Stimulated activated CD4-positive, alpha-beta T cell treated with anti-CD3 and anti-CD28 coated beads, Interleukin-15, amount 100 ng/mL, for 48 hours (primary cell): ENCODE measurements at regions not wholly inside any gene's neighbourhood (a gene's known extent, or its start where the extent isn't known, plus 50 kb on each side); places are given as distances from the start of the nearest gene placed in this dataset.
"Not testable (repeated sequence)": the region's sequence is repeated elsewhere in the genome, so short reads cannot be mapped to it uniquely, and the experiment has no call there.

ENCODE experiments used
- DNase-seq, 2 donors: peaks; one replicate each; pipeline ENCODE4 v3.0.0-alpha.2; 2020; ENCODE audit warnings: low read depth in 2 of 2

DNA sequence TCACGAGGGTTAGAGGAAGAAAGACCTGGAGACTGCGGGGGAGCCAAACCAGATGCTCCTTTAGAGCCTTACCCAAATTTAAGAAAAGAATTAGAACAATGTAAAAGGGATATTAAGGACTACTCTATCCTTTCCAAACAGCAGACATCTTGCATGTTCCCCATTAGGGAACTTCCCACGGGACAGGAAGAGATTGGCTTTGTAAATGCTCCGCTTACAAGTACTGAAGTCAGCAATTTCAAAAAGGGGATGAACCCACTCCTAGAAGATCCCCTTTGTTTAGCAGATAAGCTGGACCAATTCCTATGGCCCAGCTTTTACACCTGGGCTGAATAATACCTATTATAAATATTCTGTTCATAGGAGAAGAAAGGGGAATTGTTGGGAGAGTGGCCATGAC lies 74.2 kb downstream of the APOBEC1 start:
- no peak for DNase-seq

DNA sequence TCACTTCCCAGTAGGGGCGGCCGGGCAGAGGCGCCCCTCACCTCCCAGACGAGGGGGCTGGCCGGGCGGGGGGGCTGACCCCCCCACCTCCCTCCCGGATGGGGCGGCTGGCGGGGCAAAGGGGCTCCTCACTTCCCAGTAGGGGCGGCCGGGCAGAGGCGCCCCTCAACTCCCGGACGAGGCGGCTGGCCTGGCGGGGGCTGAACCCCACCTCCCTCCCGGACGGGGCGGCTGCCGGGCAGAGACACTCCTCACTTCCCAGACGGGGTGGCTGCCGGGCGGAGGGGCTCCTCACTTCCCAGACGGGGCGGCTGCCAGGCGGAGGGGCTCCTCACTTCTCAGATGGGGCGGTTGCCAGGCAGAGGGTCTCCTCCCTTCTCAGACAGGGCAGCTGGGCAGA lies 75.6 kb downstream of the APOBEC1 start:
- DNase-seq: not testable (repeated sequence)

DNA sequence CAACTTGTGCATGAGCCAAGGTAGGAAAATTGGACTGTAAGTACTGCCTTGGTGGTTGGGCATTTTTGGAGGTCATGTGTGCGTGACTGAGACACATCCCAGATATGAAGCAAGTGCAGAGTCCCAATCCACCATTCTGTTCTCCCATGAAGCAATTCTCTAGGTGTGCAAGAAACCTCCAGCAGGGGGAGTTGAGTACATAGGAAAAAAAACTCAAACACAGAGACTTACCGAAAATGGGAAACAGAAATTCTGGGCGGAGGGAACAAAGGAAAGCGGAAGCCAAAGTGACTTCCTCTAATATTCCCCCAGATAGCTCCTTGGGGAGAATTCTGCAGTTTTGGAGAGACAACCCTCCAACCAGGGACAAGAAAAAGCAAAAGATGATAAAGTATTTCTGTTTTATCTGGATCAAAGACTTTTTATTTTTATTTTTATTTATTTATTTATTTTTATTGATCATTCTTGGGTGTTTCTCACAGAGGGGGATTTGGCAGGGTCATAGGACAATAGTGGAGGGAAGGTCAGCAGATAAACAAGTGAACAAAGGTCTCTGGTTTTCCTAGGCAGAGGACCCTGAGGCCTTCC lies 76.9 kb downstream of the APOBEC1 start:
- DNase-seq: peak; percentile 10 to 32

DNA sequence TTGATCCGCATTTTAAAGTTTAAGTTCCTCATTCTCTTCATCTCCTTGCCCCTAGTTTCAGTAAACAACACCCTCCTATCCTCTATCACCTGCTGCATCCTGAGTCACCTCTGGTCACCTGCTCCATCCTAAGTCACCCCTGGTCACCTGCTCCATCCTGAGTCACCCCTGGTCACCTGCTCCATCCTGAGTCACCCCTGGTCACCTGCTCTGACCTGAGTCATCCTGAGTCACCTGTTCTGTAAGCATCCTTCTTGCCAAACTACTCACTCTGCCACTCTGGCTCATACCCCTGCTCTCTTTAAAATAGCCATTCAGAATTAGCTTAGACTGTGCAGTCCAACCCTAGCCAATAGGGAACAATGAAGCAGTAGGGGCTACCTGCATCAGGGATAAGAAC lies 80.6 kb upstream of the CD163 start:
- DNase-seq: peak; percentile 13 to 19

DNA sequence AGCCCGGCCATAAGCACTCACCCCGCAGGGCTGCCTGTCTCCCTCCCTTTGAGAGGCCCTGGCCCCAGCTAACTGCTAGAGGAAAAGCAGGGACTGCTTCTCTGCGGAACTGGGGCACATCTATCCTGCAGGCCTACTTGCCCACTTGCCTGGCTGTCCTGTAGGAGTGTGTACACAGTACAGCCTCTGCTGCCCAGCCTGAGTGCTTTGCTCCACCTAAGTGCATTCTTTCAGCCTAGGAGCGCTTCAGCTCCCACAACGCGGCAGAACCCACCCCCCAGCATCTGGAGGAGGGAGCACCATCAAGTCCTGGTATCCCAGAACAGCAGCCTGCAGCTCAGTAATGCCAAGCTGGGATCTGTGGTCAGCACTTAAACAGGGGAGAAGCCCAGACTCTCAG lies 79.9 kb upstream of the CD163 start:
- DNase-seq: no peak

DNA sequence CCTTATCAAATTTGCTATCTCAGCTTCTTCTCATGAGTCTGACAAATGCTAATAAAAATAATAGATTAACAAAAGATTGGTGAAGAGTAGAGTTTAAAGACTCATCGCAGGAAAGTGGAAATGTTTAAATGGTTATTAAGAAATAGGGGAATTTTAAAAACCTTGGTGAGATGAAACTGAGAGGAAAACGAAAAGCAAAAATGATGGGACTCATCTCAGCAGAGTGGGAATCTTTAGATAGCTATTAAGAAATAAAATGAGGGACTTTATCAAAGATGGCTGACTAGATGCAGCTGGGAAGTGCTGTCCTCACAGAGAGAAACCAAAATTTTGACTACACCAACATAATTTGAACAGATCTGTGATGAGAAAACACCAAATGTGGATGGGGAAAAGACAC lies 79.2 kb upstream of the CD163 start:
- DNase-seq: no peak

DNA sequence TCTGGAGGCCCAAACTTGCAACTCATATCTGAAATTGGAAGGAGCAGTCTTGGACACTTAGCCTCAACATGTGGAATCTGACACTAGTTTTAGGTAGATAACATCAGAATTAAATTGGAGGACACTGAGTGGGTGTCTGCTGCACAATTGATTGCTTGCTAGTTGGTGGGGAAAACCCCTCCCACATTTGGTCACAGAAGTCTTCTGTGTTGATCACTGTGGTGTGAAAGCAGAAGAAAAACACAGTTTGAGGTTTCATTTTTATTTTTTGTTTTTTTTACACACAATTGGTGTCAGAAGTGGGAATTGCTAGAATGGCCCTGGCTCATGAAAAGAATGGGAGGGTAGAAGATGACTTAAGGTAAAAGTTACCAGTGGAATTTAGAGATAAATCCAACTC lies 78.0 kb upstream of the CD163 start:
- no peak for DNase-seq

DNA sequence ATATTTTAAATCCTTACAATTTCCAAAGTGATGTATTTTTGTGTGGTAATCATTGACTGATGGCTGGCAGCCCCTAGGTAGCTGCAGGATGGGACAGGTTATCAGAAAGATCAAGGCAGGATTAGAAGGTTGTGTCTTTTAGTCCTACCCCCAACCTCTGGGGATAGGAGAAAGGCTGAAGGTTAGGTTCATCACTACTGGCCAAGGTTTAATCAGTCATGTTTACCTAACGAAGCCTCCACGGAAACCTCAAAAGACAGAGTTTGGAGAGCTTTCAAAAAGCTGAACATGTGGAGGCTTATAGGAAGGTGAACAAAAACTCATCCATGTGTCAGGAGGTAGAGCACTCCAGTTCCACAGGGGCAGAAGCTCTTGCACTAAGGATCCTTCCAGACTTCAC lies 77.5 kb upstream of the CD163 start:
- DNase-seq: no peak

DNA sequence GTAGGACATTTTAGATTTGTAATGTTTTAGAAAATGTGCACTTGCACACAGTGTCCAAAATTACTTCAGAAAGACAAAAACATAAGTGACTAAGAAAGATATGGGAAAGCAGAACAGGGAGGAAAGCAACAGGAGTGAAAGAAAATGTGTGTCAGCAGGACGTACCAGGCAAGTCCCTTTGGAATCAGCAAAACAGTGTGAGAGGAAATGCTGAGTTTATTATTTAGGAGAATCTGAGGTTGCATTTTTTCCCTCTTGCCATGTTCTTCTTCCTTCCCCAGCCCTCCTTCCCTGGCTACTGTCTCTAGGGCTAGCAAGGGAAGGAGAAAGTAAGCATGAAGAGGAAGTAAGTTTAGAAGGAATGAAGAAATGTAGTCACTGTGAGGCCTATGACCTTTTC lies 67.7 kb upstream of the CD163 start:
- no peak for DNase-seq

DNA sequence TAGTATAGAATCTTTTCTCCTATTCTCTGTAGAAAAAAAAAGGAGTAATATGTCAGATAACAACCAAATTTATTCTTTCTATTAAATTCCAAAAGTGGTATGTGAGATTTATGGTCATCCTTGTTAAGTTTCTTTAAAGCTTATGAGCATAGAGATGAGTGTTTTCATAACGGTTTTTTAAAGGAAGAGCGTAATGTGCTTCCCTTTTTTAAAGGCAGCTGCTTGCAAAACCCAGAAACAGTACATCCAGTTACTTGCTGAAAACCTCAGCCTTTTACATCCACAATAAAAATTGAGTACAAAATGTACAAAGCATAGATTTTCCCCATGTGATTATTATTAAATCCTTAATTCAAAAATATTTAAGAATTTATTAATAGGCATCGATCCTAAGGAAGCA lies 53.6 kb upstream of the CD163 start:
- DNase-seq: no peak

DNA sequence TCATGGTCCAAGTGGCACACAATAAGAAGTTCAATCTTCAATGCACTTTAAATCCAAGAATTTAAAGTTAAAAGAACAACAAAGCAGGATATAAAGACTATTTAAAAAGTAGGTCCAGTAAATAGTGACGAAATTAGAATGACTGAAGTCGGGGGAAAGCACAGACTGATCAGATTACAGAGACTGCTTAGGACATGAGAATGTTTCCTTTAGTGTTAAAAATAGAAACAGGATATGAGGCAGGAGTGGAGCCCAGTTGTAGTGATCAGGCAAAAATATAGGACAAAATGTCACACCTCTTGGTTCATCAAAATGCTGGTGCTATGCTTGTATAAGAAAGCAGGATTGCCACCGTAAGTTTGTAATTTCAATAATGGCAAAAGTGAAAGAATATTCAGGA lies 52.2 kb upstream of the CD163 start:
- no peak for DNase-seq

DNA sequence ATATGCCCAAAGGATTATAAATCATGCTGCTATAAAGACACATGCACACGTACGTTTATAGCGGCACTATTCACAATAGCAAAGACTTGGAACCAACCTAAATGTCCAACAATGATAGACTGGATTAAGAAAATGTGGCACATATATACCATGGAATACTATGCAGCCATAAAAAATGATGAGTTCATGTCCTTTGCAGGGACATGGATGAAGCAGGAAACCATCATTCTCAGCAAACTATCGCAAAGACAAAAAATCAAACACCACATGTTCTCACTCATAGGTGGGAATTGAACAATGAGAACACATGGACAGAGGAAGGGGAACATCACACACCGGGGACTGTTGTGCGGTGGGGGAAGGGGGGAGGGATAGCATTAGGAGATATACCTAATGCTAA lies 51.3 kb upstream of the CD163 start:
- DNase-seq: not testable (repeated sequence)
